ENCODE measurements at regions not wholly inside any gene's neighbourhood (a gene's known extent, or its start where the extent isn't known, plus 50 kb on each side); places are given as distances from the start of the nearest gene placed in this dataset.

DNA sequence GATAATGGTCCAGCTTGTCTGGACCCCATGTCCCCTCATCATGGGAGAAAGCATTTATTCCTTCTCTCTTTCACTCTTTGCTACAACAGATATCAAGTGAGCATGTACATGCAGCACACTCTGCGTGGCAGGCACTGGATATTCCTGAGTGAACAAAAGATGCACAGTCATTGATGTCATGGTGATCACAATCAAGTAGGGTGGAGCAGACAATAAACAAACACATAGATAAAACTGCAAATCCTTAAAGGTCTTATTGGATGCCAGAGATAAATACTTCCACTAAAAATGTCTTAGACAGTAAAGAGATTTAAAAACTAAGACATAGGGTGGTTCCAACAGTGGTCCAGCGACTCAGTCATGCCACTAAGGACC lies 178.0 kb downstream of the ZC3H11B start:
- no peak for TF ChIP-seq EP300 (IDR thresholded peaks at IDR 0.05; ENCODE audit: borderline replicate concordance)
- TF ChIP-seq RAD21 (IDR thresholded peaks at IDR 0.05; ENCODE audit: low read depth), result no peak
- TF ChIP-seq NFIC (IDR thresholded peaks at IDR 0.05), result no peak
- TF ChIP-seq YY1 (IDR thresholded peaks at IDR 0.05; ENCODE audit: low read depth), result no peak
- TF ChIP-seq, protein P1, sequence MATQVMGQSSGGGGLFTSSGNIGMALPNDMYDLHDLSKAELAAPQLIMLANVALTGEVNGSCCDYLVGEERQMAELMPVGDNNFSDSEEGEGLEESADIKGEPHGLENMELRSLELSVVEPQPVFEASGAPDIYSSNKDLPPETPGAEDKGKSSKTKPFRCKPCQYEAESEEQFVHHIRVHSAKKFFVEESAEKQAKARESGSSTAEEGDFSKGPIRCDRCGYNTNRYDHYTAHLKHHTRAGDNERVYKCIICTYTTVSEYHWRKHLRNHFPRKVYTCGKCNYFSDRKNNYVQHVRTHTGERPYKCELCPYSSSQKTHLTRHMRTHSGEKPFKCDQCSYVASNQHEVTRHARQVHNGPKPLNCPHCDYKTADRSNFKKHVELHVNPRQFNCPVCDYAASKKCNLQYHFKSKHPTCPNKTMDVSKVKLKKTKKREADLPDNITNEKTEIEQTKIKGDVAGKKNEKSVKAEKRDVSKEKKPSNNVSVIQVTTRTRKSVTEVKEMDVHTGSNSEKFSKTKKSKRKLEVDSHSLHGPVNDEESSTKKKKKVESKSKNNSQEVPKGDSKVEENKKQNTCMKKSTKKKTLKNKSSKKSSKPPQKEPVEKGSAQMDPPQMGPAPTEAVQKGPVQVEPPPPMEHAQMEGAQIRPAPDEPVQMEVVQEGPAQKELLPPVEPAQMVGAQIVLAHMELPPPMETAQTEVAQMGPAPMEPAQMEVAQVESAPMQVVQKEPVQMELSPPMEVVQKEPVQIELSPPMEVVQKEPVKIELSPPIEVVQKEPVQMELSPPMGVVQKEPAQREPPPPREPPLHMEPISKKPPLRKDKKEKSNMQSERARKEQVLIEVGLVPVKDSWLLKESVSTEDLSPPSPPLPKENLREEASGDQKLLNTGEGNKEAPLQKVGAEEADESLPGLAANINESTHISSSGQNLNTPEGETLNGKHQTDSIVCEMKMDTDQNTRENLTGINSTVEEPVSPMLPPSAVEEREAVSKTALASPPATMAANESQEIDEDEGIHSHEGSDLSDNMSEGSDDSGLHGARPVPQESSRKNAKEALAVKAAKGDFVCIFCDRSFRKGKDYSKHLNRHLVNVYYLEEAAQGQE (IDR thresholded peaks at IDR 0.05; ENCODE audit: low read depth), result no peak
- TF ChIP-seq TEAD4 (IDR thresholded peaks at IDR 0.05), result no peak
- no peak for TF ChIP-seq TCF12 (IDR thresholded peaks at IDR 0.05; ENCODE audit: low read depth)
- TF ChIP-seq, protein P2, sequence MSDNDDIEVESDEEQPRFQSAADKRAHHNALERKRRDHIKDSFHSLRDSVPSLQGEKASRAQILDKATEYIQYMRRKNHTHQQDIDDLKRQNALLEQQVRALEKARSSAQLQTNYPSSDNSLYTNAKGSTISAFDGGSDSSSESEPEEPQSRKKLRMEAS (IDR thresholded peaks at IDR 0.05), result no peak
- no peak for TF ChIP-seq TAF1 (IDR thresholded peaks at IDR 0.05; ENCODE audit: low read depth)
